H1 (cell line): ENCODE measurements at regions not wholly inside any gene's neighbourhood (a gene's known extent, or its start where the extent isn't known, plus 50 kb on each side); places are given as distances from the start of the nearest gene placed in this dataset.

Source experiments
- CBX8 ChIP-seq: fragments of 300-800, 300-1000 bp; sonication (generic); IDR thresholded peaks from 2 replicates; pipeline ENCODE4 v1.7.1; 2016; ENCODE audit warnings: low read depth, low read length, borderline replicate concordance
- CHD1 ChIP-seq: IDR thresholded peaks from 2 replicates; pipeline ENCODE4 v1.6.1; 2012; ENCODE audit warnings: low read depth, low read length, improper control_type of control experiment
- JUN ChIP-seq: IDR thresholded peaks from 2 replicates; pipeline ENCODE4 v1.6.1; 2011; ENCODE audit warnings: low read depth, mild to moderate bottlenecking, improper control_type of control experiment, low read length
- NANOG ChIP-seq: IDR thresholded peaks from 2 replicates; pipeline ENCODE4 v1.6.1; 2011; ENCODE audit warnings: low read length, low read depth, mild to moderate bottlenecking, inconsistent platforms; ENCODE audit not compliant: insufficient read depth, poor library complexity, severe bottlenecking
- POU5F1 ChIP-seq: IDR thresholded peaks from 2 replicates; pipeline ENCODE4 v1.6.1; 2011; ENCODE audit warnings: low read depth, mild to moderate bottlenecking, low read length, moderate library complexity
- RFX5 ChIP-seq: IDR thresholded peaks from 2 replicates; pipeline ENCODE4 v1.6.1; 2011; ENCODE audit warnings: low read depth, low read length, improper control_type of control experiment, borderline replicate concordance

- TF ChIP-seq CHD1 (no peak), NANOG (no peak), RFX5 (no peak), POU5F1 (no peak), CBX8 (no peak), JUN (no peak)
Measured at GRCh38 chr6:113526553-113526952, 330.6 kb upstream of the MARCKS start (continued).
